ENCODE measurements at regions not wholly inside any gene's neighbourhood (a gene's known extent, or its start where the extent isn't known, plus 50 kb on each side); places are given as distances from the start of the nearest gene placed in this dataset.

DNA sequence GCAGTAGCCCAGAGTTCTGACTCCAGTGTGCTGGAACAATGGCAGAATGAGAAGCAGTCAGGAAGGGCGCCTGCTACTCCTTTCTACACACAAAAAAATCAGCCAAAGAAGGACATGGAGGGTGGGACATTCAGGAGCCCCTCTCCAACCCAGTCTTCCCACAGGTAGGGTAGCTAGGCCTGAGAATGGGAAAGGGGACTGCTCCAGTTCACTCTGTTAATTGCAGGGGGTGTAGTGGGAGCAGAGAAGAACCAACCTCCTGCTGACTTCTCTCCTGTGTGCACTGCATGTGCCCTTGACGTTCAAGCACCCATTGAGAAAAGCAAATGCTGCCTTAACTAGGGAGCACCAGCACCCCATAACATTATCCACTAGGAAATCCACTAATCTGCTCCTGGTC is 119.1 kb upstream of the IRX6 start:
- no peaks in the 10 kb centered on the region for H3K36me3 Mint-ChIP-seq (ENCODE audit: insufficient read depth, unreplicated experiment)
- TF ChIP-seq, protein P1, sequence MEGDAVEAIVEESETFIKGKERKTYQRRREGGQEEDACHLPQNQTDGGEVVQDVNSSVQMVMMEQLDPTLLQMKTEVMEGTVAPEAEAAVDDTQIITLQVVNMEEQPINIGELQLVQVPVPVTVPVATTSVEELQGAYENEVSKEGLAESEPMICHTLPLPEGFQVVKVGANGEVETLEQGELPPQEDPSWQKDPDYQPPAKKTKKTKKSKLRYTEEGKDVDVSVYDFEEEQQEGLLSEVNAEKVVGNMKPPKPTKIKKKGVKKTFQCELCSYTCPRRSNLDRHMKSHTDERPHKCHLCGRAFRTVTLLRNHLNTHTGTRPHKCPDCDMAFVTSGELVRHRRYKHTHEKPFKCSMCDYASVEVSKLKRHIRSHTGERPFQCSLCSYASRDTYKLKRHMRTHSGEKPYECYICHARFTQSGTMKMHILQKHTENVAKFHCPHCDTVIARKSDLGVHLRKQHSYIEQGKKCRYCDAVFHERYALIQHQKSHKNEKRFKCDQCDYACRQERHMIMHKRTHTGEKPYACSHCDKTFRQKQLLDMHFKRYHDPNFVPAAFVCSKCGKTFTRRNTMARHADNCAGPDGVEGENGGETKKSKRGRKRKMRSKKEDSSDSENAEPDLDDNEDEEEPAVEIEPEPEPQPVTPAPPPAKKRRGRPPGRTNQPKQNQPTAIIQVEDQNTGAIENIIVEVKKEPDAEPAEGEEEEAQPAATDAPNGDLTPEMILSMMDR (IDR thresholded peaks at IDR 0.05; ENCODE audit: unreplicated experiment): no peak
- intact Hi-C loops (cut with micrococcal nuclease; ENCODE audit: unreplicated experiment): no loop called here
- peaks cover 2% of the 10 kb centered on the region for H3K9me3 Mint-ChIP-seq (ENCODE audit: low read depth, unreplicated experiment)
- CTCF ChIA-PET: no interaction called here
- peaks cover 18% of the 10 kb centered on the region for H3K27me3 Mint-ChIP-seq (ENCODE audit: unreplicated experiment)
- H3K27ac Mint-ChIP-seq (ENCODE audit: unreplicated experiment): no peak overlapping the region
- no peak for DNase-seq
- BruUV-seq (replicated peaks): no TSS peak
- no peak overlapping the region for H3K4me3 Mint-ChIP-seq (ENCODE audit: low read depth, unreplicated experiment)
- H3K4me1 Mint-ChIP-seq (ENCODE audit: low read depth, unreplicated experiment): no peaks in the 10 kb centered on the region

DNA sequence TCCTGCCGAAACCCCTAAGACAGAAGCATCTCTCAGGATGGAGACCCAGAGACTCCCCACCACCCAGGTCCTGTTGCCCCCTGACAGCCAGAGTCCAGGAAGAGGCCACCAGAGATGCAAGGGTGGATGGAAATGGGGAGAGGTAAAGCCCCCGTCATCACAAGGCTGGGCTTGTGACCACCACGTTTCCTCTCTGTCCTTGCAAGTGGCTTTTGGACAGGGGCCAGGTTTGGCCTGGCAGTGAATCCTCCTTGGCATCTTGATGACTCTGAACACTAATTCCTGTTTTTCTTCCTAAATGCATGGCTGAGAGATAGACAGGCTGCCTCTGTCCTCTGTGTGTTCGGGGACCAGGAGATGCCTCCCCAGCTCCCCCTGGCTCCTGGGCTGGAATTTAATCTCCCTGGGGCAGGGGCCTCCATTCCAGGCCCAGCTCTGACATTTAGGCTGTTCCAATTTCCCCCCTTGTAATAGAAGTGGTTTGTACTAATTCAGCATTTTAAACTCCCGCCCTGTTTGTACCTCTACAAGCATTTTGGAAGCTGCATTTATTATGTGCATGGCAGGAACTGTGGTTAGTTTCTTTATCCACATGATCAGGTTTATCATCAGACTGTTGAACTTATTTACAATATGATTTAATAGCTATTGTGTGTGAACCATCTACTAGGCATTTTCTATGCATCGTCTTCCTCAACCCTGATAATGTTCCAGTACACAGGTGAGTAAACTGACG is 116.1 kb upstream of the IRX6 start:
- peaks cover 2% of the 10 kb centered on the region for H3K9me3 Mint-ChIP-seq (ENCODE audit: low read depth, unreplicated experiment)
- no TSS peak for BruUV-seq (replicated peaks)
- CTCF ChIA-PET: interaction anchor here (0.6 kb wide), 1 partner anchor 1400 kb away, joined by 3 read pairs; no protein-coding TSS in a partner anchor

DNA sequence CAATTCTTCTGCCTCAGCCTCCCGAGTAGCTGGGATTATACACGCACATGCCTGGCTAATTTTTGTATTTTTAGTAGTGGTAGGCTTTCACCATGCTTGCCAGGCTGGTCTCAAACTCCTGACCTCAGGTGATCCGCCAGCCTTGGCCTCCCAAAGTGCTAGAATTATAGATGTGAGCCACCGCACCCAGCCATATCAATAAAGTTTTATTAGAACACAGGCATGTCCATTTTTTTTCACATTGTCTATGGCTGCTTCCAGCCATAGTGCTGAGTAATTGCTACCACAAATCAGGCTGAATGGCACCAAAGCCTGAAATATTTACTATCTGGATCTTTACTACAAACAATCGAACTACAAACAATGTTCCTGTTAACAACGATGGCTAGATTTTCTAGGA is 114.4 kb upstream of the IRX6 start:
- no peak overlapping the region for H3K4me3 Mint-ChIP-seq (ENCODE audit: low read depth, unreplicated experiment)
- no peak overlapping the region for H3K27ac Mint-ChIP-seq (ENCODE audit: unreplicated experiment)

More for the DNA sequence above, 116.1 kb upstream of the IRX6 start:
- no peak overlapping the region for H3K27ac Mint-ChIP-seq (ENCODE audit: unreplicated experiment)
- no peak for DNase-seq
- H3K4me3 Mint-ChIP-seq (ENCODE audit: low read depth, unreplicated experiment): no peak overlapping the region
- no peaks in the 10 kb centered on the region for H3K4me1 Mint-ChIP-seq (ENCODE audit: low read depth, unreplicated experiment)
- H3K27me3 Mint-ChIP-seq (ENCODE audit: unreplicated experiment): peaks cover 18% of the 10 kb centered on the region
- intact Hi-C loops (cut with micrococcal nuclease; ENCODE audit: unreplicated experiment): no loop called here
- TF ChIP-seq, protein P1 (IDR thresholded peaks at IDR 0.05; ENCODE audit: unreplicated experiment): no peak
- H3K36me3 Mint-ChIP-seq (ENCODE audit: insufficient read depth, unreplicated experiment): no peaks in the 10 kb centered on the region

DNA sequence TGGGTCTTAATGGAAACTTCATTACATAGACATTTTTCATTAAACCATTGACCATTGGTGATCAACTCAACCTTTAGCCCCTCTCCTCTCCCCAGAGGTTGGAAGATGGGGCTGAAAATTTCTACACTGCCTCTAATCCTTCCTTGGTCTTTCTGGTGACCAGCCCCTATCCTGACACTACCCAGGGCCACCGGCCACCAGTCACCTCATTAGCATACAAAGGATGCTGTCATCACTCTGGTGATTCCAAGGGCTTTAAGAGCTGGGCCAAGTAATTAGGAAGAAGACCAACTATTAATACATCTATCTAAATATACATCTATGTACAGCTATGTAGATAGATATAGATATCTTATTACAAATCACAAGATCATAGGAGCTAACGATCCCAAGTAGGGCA is 111.2 kb upstream of the IRX6 start:
- TF ChIP-seq, protein P1 (IDR thresholded peaks at IDR 0.05; ENCODE audit: unreplicated experiment): no peak
- CTCF ChIA-PET: no interaction called here
- no TSS peak for BruUV-seq (replicated peaks)
- peaks cover 2% of the 10 kb centered on the region for H3K9me3 Mint-ChIP-seq (ENCODE audit: low read depth, unreplicated experiment)
- H3K36me3 Mint-ChIP-seq (ENCODE audit: insufficient read depth, unreplicated experiment): no peaks in the 10 kb centered on the region
- peaks cover 21% of the 10 kb centered on the region for H3K27me3 Mint-ChIP-seq (ENCODE audit: unreplicated experiment)
- H3K27ac Mint-ChIP-seq (ENCODE audit: unreplicated experiment): no peak overlapping the region
- intact Hi-C loops (cut with micrococcal nuclease; ENCODE audit: unreplicated experiment): no loop called here
- no peak overlapping the region for H3K4me3 Mint-ChIP-seq (ENCODE audit: low read depth, unreplicated experiment)
- no peaks in the 10 kb centered on the region for H3K4me1 Mint-ChIP-seq (ENCODE audit: low read depth, unreplicated experiment)
- DNase-seq: no peak

More for the DNA sequence above, 114.4 kb upstream of the IRX6 start:
- Mint-ChIP-seq H3K4me1 (ENCODE audit: low read depth, unreplicated experiment) (no peaks in the 10 kb centered on the region), H3K36me3 (ENCODE audit: insufficient read depth, unreplicated experiment) (no peaks in the 10 kb centered on the region), H3K9me3 (ENCODE audit: low read depth, unreplicated experiment) (peaks cover 2% of the 10 kb centered on the region), H3K27me3 (ENCODE audit: unreplicated experiment) (peaks cover 16% of the 10 kb centered on the region)
- no TSS peak for BruUV-seq (replicated peaks)
- DNase-seq: no peak
- intact Hi-C loops (cut with micrococcal nuclease; ENCODE audit: unreplicated experiment): no loop called here
- CTCF ChIA-PET: no interaction called here
- TF ChIP-seq, protein P1 (IDR thresholded peaks at IDR 0.05; ENCODE audit: unreplicated experiment): no peak
